ENCODE measurements at regions not wholly inside any gene's neighbourhood (a gene's known extent, or its start where the extent isn't known, plus 50 kb on each side); places are given as distances from the start of the nearest gene placed in this dataset.

DNA sequence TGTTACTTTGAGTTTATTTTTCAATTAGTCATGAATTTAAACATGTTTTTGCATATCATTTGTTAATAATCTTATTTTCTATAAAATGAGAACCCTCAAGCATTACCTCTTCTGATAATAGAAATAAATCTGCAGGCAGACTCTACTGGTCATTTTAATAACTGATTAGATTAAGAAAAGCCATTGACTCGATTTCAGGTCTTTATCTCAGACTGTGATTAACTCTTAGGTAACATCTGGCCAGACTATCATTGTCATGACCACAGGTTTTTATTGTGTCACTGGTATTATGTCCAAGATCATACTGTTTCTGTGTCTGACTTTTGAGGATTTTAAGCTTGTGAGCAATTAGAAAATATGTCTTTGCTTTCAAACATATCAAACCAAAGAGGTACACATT is 83.6 kb upstream of the SLC13A1 start:
- H4K91ac ChIP-seq (ENCODE audit: insufficient read length, low read depth, low read length) = no peak overlapping the region
- no peaks in the 10 kb centered on the region for H3K9me3 ChIP-seq (ENCODE audit: control insufficient read depth, low read depth, low read length)
- no peak overlapping the region for H2BK5ac ChIP-seq (ENCODE audit: insufficient read length, low read length)
- H3K27ac Mint-ChIP-seq = no peak overlapping the region
- no peak overlapping the region for H3T11ph ChIP-seq (ENCODE audit: low read length)
- H3K23ac ChIP-seq (ENCODE audit: insufficient read length, low read depth, low read length) = no peak overlapping the region
- no peaks in the 10 kb centered on the region for H3K79me2 ChIP-seq (ENCODE audit: insufficient read depth, low read length)
- H3K27ac ChIP-seq (ENCODE audit: insufficient read length, low read depth, low read length) = no peak overlapping the region
- no peak overlapping the region for H3K4ac ChIP-seq (ENCODE audit: low read depth, low read length)
- no peak overlapping the region for H2AFZ ChIP-seq (ENCODE audit: low read length)
- no peaks in the 10 kb centered on the region for H3K23me2 ChIP-seq (ENCODE audit: insufficient read length, low read depth, low read length, poor library complexity, severe bottlenecking)
- H3K9me3 Mint-ChIP-seq = no peaks in the 10 kb centered on the region
- no peak for TF ChIP-seq CTCF (conservative IDR thresholded peaks at IDR 0.05)
- no peaks in the 10 kb centered on the region for H3K79me1 ChIP-seq (ENCODE audit: insufficient read depth, low read depth, low read length, poor library complexity, severe bottlenecking)
- no peak overlapping the region for H2BK15ac ChIP-seq (ENCODE audit: low read depth, low read length)
- H2BK12ac ChIP-seq (ENCODE audit: insufficient read length, low read depth, low read length) = no peak overlapping the region
- peaks cover 10 to 13% of the 10 kb centered on the region in 2 experiments for H3K4me1 Mint-ChIP-seq
- no peaks in the 10 kb centered on the region for H3K4me1 ChIP-seq (ENCODE audit: insufficient read depth, low read length)
- no peaks in the 10 kb centered on the region; a peak in 2 of 7 replicates for H3K36me3 Mint-ChIP-seq (ENCODE audit: insufficient read depth in 1 of 3, low read depth in 3 of 3)
- H4K8ac ChIP-seq (replicated peaks; ENCODE audit: insufficient read length, low read depth, low read length) = no peak overlapping the region
- H3K4me3 Mint-ChIP-seq = no peak overlapping the region
- no peak overlapping the region for H3K4me2 ChIP-seq (ENCODE audit: insufficient read depth, insufficient read length, low read length)
- DNase-seq = no peak
- H2BK20ac ChIP-seq (ENCODE audit: low read depth, low read length, poor library complexity, severe bottlenecking) = no peak overlapping the region
- H3K9ac ChIP-seq (ENCODE audit: extremely low read depth, insufficient read length, low read length) = no peak overlapping the region
- H3K56ac ChIP-seq (ENCODE audit: insufficient read length, low read depth, low read length) = no peak overlapping the region
- H3K14ac ChIP-seq (ENCODE audit: insufficient read depth, low read length) = no peak overlapping the region
- no peak overlapping the region for H2BK120ac ChIP-seq (ENCODE audit: low read depth, low read length, poor library complexity, severe bottlenecking)
- no peaks in the 10 kb centered on the region for H3K27me3 Mint-ChIP-seq (ENCODE audit: low read depth)
- H4K20me1 ChIP-seq (ENCODE audit: control insufficient read depth, insufficient read depth, insufficient read length) = no peaks in the 10 kb centered on the region
- H2AK5ac ChIP-seq (ENCODE audit: insufficient read length, low read length) = no peak overlapping the region
- no CpG with 5 or more reads among the region's 1 CpG for WGBS (ENCODE audit: extremely low coverage, insufficient read length, low lambda C conversion rate)
- no peaks in the 10 kb centered on the region for H3K27me3 ChIP-seq (ENCODE audit: insufficient read depth, low read length)
- no peak overlapping the region for H4K5ac ChIP-seq (ENCODE audit: insufficient read length, low read depth, low read length)
- H3K18ac ChIP-seq (ENCODE audit: insufficient read length, low read depth, low read length) = no peak overlapping the region

Measured in H9 (cell line).